Activated naive CD4-positive, alpha-beta T cell treated with anti-CD3 and anti-CD28 coated beads, Interleukin-2, amount 50 U/mL, for 24 hours (primary cell): ENCODE measurements at regions not wholly inside any gene's neighbourhood (a gene's known extent, or its start where the extent isn't known, plus 50 kb on each side); places are given as distances from the start of the nearest gene placed in this dataset.
"Not testable (repeated sequence)": the region's sequence is repeated elsewhere in the genome, so short reads cannot be mapped to it uniquely, and the experiment has no call there.

Source experiments
- H3K27ac Mint-ChIP-seq: one replicate; pipeline ENCODE4 v1.8.0; 2021; ENCODE audit warnings: mild to moderate bottlenecking, mixed read lengths
- H3K27me3 Mint-ChIP-seq: one replicate; pipeline ENCODE4 v1.8.0; 2021; ENCODE audit warnings: mixed read lengths
- H3K36me3 Mint-ChIP-seq: one replicate; pipeline ENCODE4 v1.8.0; 2021; ENCODE audit warnings: mixed read lengths
- H3K4me1 Mint-ChIP-seq: one replicate; pipeline ENCODE4 v1.8.0; 2021; ENCODE audit warnings: mixed read lengths
- H3K4me3 Mint-ChIP-seq: one replicate; pipeline ENCODE4 v1.8.0; 2021; ENCODE audit warnings: mild to moderate bottlenecking, mixed read lengths
- H3K9me3 Mint-ChIP-seq: one replicate; pipeline ENCODE4 v1.8.0; 2021; ENCODE audit warnings: mixed read lengths

GRCh38 chr6:132021552-132022375, 70.6 kb upstream of the CCN2 start:
- Mint-ChIP-seq H3K27me3 (peaks cover 2% of the 10 kb centered on the region), H3K9me3 (no peaks in the 10 kb centered on the region), H3K4me3 (no peak overlapping the region), H3K4me1 (no peaks in the 10 kb centered on the region), H3K27ac (no peak overlapping the region), H3K36me3 (no peaks in the 10 kb centered on the region)

- H3K9me3 Mint-ChIP-seq, H3K4me3 Mint-ChIP-seq, H3K27me3 Mint-ChIP-seq, H3K4me1 Mint-ChIP-seq, H3K27ac Mint-ChIP-seq, H3K36me3 Mint-ChIP-seq: not testable (repeated sequence)
These were observed 69.7 kb upstream of the CCN2 start for GRCh38 chr6:132020918-132021317.

- H3K4me1 Mint-ChIP-seq: no peaks in the 10 kb centered on the region
- H3K9me3 Mint-ChIP-seq: no peaks in the 10 kb centered on the region
- H3K27ac Mint-ChIP-seq: no peak overlapping the region
- peaks cover 2% of the 10 kb centered on the region for H3K27me3 Mint-ChIP-seq
- no peaks in the 10 kb centered on the region for H3K36me3 Mint-ChIP-seq
- H3K4me3 Mint-ChIP-seq: no peak overlapping the region
These were observed 69.0 kb upstream of the CCN2 start for GRCh38 chr6:132020138-132020581.

GRCh38 chr6:132019586-132019985, 68.4 kb upstream of the CCN2 start:
- Mint-ChIP-seq H3K9me3 (no peaks in the 10 kb centered on the region), H3K4me3 (no peak overlapping the region), H3K4me1 (no peaks in the 10 kb centered on the region), H3K27me3 (peaks cover 2% of the 10 kb centered on the region), H3K36me3 (no peaks in the 10 kb centered on the region), H3K27ac (no peak overlapping the region)

- Mint-ChIP-seq H3K4me1 (no peaks in the 10 kb centered on the region), H3K9me3 (no peaks in the 10 kb centered on the region), H3K27me3 (no peaks in the 10 kb centered on the region), H3K36me3 (no peaks in the 10 kb centered on the region), H3K4me3 (no peak overlapping the region), H3K27ac (no peak overlapping the region)
These were observed 66.8 kb upstream of the CCN2 start for GRCh38 chr6:132017942-132018341.

- no peaks in the 10 kb centered on the region for H3K36me3 Mint-ChIP-seq
- no peaks in the 10 kb centered on the region for H3K4me1 Mint-ChIP-seq
- no peaks in the 10 kb centered on the region for H3K9me3 Mint-ChIP-seq
- no peak overlapping the region for H3K4me3 Mint-ChIP-seq
- H3K27ac Mint-ChIP-seq: no peak overlapping the region
- H3K27me3 Mint-ChIP-seq: no peaks in the 10 kb centered on the region
These were observed 65.2 kb upstream of the CCN2 start for GRCh38 chr6:132016396-132016795.

GRCh38 chr6:132011582-132011981, 60.4 kb upstream of the CCN2 start:
- Mint-ChIP-seq H3K4me1 (no peaks in the 10 kb centered on the region), H3K36me3 (no peaks in the 10 kb centered on the region), H3K27me3 (no peaks in the 10 kb centered on the region), H3K9me3 (no peaks in the 10 kb centered on the region), H3K4me3 (no peak overlapping the region), H3K27ac (no peak overlapping the region)

- Mint-ChIP-seq H3K27me3 (no peaks in the 10 kb centered on the region), H3K4me1 (no peaks in the 10 kb centered on the region), H3K9me3 (peaks cover 5% of the 10 kb centered on the region), H3K27ac (no peak overlapping the region), H3K36me3 (no peaks in the 10 kb centered on the region), H3K4me3 (no peak overlapping the region)
These were observed 58.0 kb upstream of the CCN2 start for GRCh38 chr6:132009175-132009574.

GRCh38 chr6:132007474-132008190, 56.5 kb upstream of the CCN2 start:
- no peak overlapping the region for H3K4me3 Mint-ChIP-seq

GRCh38 chr6:132005178-132005577, 54.0 kb upstream of the CCN2 start:
- no peaks in the 10 kb centered on the region for H3K36me3 Mint-ChIP-seq
- peaks cover 1% of the 10 kb centered on the region for H3K27me3 Mint-ChIP-seq

More at GRCh38 chr6:132007474-132008190, 56.5 kb upstream of the CCN2 start:
- H3K27ac Mint-ChIP-seq: no peak overlapping the region
- peaks cover 5% of the 10 kb centered on the region for H3K9me3 Mint-ChIP-seq
- no peaks in the 10 kb centered on the region for H3K27me3 Mint-ChIP-seq
- no peaks in the 10 kb centered on the region for H3K36me3 Mint-ChIP-seq
- no peaks in the 10 kb centered on the region for H3K4me1 Mint-ChIP-seq

GRCh38 chr6:132004668-132005067, 53.5 kb upstream of the CCN2 start:
- H3K4me3 Mint-ChIP-seq: no peak overlapping the region
- no peaks in the 10 kb centered on the region for H3K36me3 Mint-ChIP-seq
- peaks cover 1% of the 10 kb centered on the region for H3K27me3 Mint-ChIP-seq
- H3K4me1 Mint-ChIP-seq: no peaks in the 10 kb centered on the region
- H3K9me3 Mint-ChIP-seq: peaks cover 5% of the 10 kb centered on the region
- no peak overlapping the region for H3K27ac Mint-ChIP-seq

More at GRCh38 chr6:132005178-132005577, 54.0 kb upstream of the CCN2 start:
- H3K4me1 Mint-ChIP-seq: no peaks in the 10 kb centered on the region
- H3K4me3 Mint-ChIP-seq: no peak overlapping the region
- no peak overlapping the region for H3K27ac Mint-ChIP-seq
- peaks cover 5% of the 10 kb centered on the region for H3K9me3 Mint-ChIP-seq

GRCh38 chr6:132003516-132004178, 52.5 kb upstream of the CCN2 start:
- H3K4me3 Mint-ChIP-seq: no peak overlapping the region
- peaks cover 8% of the 10 kb centered on the region for H3K9me3 Mint-ChIP-seq
- no peaks in the 10 kb centered on the region for H3K4me1 Mint-ChIP-seq
- no peak overlapping the region for H3K27ac Mint-ChIP-seq
- H3K36me3 Mint-ChIP-seq: no peaks in the 10 kb centered on the region
- H3K27me3 Mint-ChIP-seq: peaks cover 1% of the 10 kb centered on the region
